K562 (cell line): ENCODE measurements at regions not wholly inside any gene's neighbourhood (a gene's known extent, or its start where the extent isn't known, plus 50 kb on each side); places are given as distances from the start of the nearest gene placed in this dataset.

Experiments used
- ATAC-seq: fragments of 200-7000 bp; cut with Tn5 transposase; 3 replicates; pipeline ENCODE4 v1.9.1; 2020; ENCODE audit warnings: moderate library complexity
- BruUV-seq: library from RNA; stranded (reverse); fragments of 400-500 nt; replicated peaks from 2 replicates; lab custom pipeline; 2021; lab: Mats Ljungman, UMichigan
- CTCF ChIA-PET: fragments of 300-600 bp; formaldehyde crosslinking; extraction: SDS; loops from one replicate; lab custom pipeline; 2021; ENCODE audit warnings: low intra/inter-chr PET ratio; lab: Yijun Ruan, JAX
- POLR2A ChIA-PET: fragments of 300-600, 350-650 bp; sonication (Branson Sonifier 250); formaldehyde crosslinking; extraction: SDS; loops from one replicate; lab custom pipeline; 2021; ENCODE audit warnings: antibody characterized with exemption, inconsistent platforms; lab: Yijun Ruan, JAX
- DNase-seq, 4 experiments: peaks; one replicate each; pipeline versions ENCODE4 v3.0.0 to v3.0.0-alpha.2; 2011 to 2018; ENCODE audit warnings: low spot score in 3 of 4, mixed read lengths in 3 of 4; ENCODE audit errors: extremely low read depth in 1 of 4
- FAIRE-seq: peaks from 2 replicates; lab custom pipeline; 2011; peaks lifted over from hg19 to GRCh38; lab: Jason Lieb, UNC
- H2AFZ ChIP-seq: 2 replicates; pipeline ENCODE4 v1.6.0; 2011; ENCODE audit warnings: low read depth, low read length, control low read depth, inconsistent platforms
- H3K27ac ChIP-seq: fragments of 200-600 bp; 3 replicates; pipeline ENCODE4 v1.8.0; 2011; ENCODE audit warnings: low read depth, mild to moderate bottlenecking, control low read depth, inconsistent platforms, low read length, moderate library complexity, mixed read lengths; ENCODE audit errors: extremely low read depth
- H3K27me3 ChIP-seq, 2 experiments: fragments of 300-600 bp in 1 of 2; 2 replicates in 1 of 2; 3 replicates in 1 of 2; pipeline versions ENCODE4 v1.6.0 to v1.8.0; 2011; ENCODE audit warnings: inconsistent platforms in 2 of 2, low read length in 2 of 2, mild to moderate bottlenecking in 1 of 2, mixed read lengths in 1 of 2, moderate library complexity in 1 of 2; ENCODE audit not compliant: control insufficient read depth in 2 of 2, insufficient read depth in 2 of 2
- H3K36me3 ChIP-seq: fragments of 300-600 bp; 3 replicates; pipeline ENCODE4 v1.8.0; 2011; ENCODE audit warnings: mild to moderate bottlenecking, low read length, inconsistent platforms; ENCODE audit not compliant: control insufficient read depth, insufficient read depth
- H3K4me1 ChIP-seq, 2 experiments: fragments of 200-600 bp in 1 of 2; replicated peaks in 1 of 2; 2 replicates in 1 of 2; 3 replicates in 1 of 2; pipeline versions ENCODE4 v1.5.1 to v1.8.0; 2011; ENCODE audit warnings: inconsistent platforms in 2 of 2, low read length in 2 of 2, mild to moderate bottlenecking in 1 of 2, mixed read lengths in 1 of 2, moderate library complexity in 1 of 2; ENCODE audit not compliant: control insufficient read depth in 2 of 2, insufficient read depth in 2 of 2
- H3K4me2 ChIP-seq: 2 replicates; pipeline ENCODE4 v1.6.1; 2011; ENCODE audit warnings: low read length, control low read depth, inconsistent platforms, mixed read lengths; ENCODE audit not compliant: insufficient read depth
- H3K4me3 ChIP-seq: fragments of 200-600 bp; sonication (generic), shearing (Covaris generic); 2 replicates; pipeline ENCODE4 v1.5.1; 2016; ENCODE audit warnings: control low read depth, inconsistent platforms
- H3K79me2 ChIP-seq: fragments of 200-600 bp; 3 replicates; pipeline ENCODE4 v1.8.0; 2011; ENCODE audit warnings: low read length, inconsistent platforms; ENCODE audit not compliant: control insufficient read depth, insufficient read depth
- H3K9ac ChIP-seq, 2 experiments: 2 replicates each; pipeline versions ENCODE4 v1.6.0 to v1.6.1; 2011; ENCODE audit warnings: low read depth in 2 of 2, low read length in 2 of 2, control low read depth in 1 of 2, inconsistent platforms in 1 of 2, mild to moderate bottlenecking in 1 of 2, mixed read lengths in 1 of 2; ENCODE audit not compliant: insufficient read depth in 1 of 2
- H3K9me1 ChIP-seq: one replicate; pipeline ENCODE4 v1.6.0; 2011; ENCODE audit warnings: inconsistent platforms, mild to moderate bottlenecking, low read length, moderate library complexity; ENCODE audit not compliant: control insufficient read depth, insufficient read depth
- H3K9me3 ChIP-seq: replicated peaks from 2 replicates; pipeline ENCODE4 v1.5.1; 2011; ENCODE audit warnings: low read depth, low read length, inconsistent platforms; ENCODE audit not compliant: control insufficient read depth, insufficient read depth
- H4K20me1 ChIP-seq: replicated peaks from 2 replicates; pipeline ENCODE4 v1.6.1; 2011; ENCODE audit warnings: low read length, inconsistent platforms, mixed read lengths; ENCODE audit not compliant: control insufficient read depth, insufficient read depth
- CCAR2 ChIP-seq: fragments of 200-400 bp; formaldehyde crosslinking; IDR thresholded peaks from 2 replicates; pipeline ENCODE4 v1.6.1; 2017; ENCODE audit warnings: mild to moderate bottlenecking, low read depth, low read length
- CREM ChIP-seq: IDR thresholded peaks from 2 replicates; pipeline ENCODE4 v1.6.1; 2014; ENCODE audit warnings: antibody characterized with exemption, low read depth
- EP300 ChIP-seq: IDR thresholded peaks from 2 replicates; pipeline ENCODE4 v1.6.1; 2012; ENCODE audit warnings: low read length, improper control_type of control experiment
- MYC ChIP-seq, 2 experiments: fragments of 250-450 bp in 1 of 2; sonication (Bioruptor Pico) in 1 of 2; IDR thresholded peaks; 2 replicates each; pipeline versions ENCODE4 v1.5.1 to v1.6.1; 2012 to 2021; ENCODE audit warnings: low read depth in 2 of 2, borderline replicate concordance in 1 of 2, improper control_type of control experiment in 1 of 2, low read length in 1 of 2, mild to moderate bottlenecking in 1 of 2, moderate library complexity in 1 of 2
- NFIC ChIP-seq: fragments of 450-650 bp; IDR thresholded peaks from 2 replicates; pipeline ENCODE4 v1.6.1; 2017; ENCODE audit warnings: mild to moderate bottlenecking, inconsistent platforms
- ZKSCAN1 ChIP-seq: fragments of 150-350 bp; IDR thresholded peaks from 2 replicates; pipeline ENCODE4 v1.6.1; 2016; ENCODE audit warnings: low read depth, low read length
- ZNF174 ChIP-seq: fragments of 250-450 bp; sonication (Bioruptor Pico); IDR thresholded peaks from 2 replicates; pipeline ENCODE4 v1.4.0; 2020; ENCODE audit warnings: mild to moderate bottlenecking
- ZNF212 ChIP-seq: fragments of 450-650 bp; formaldehyde crosslinking; IDR thresholded peaks from 2 replicates; pipeline ENCODE4 v1.4.0; 2020; ENCODE audit warnings: mild to moderate bottlenecking
- WGBS: fragments of 100-300 bp; shearing (Covaris generic); methylation state at CpG from one replicate; pipeline ENCODE4 v1.1.6; 2016; ENCODE audit warnings: low coverage, mixed read lengths; ENCODE audit not compliant: insufficient coverage; ENCODE audit errors: missing lambda C conversion rate; 5-methylcytosine and 5-hydroxymethylcytosine counted together
- in situ Hi-C: fragments of 300-500 bp; cut with MboI; formaldehyde crosslinking; loops from 4 replicates; pipeline ENCODE4 v1.15.0; 2018; ENCODE audit warnings: inconsistent platforms, mixed read lengths
- intact Hi-C: fragments of 100-400 bp; cut with micrococcal nuclease; formaldehyde crosslinking; loops from 2 replicates; pipeline ENCODE4 v1.14.2; 2022
- TF ChIP-seq, protein P1 (sequence below): sonication (generic); formaldehyde crosslinking; IDR thresholded peaks from 2 replicates; pipeline ENCODE4 v1.8.1; 2023; ENCODE audit warnings: mild to moderate bottlenecking, missing genetic modification reagents
- TF ChIP-seq, protein P2 (sequence below): fragments of 250-450 bp; sonication (Bioruptor Pico); IDR thresholded peaks from 2 replicates; pipeline ENCODE4 v1.9.0; 2021; ENCODE audit warnings: mild to moderate bottlenecking, inconsistent platforms

DNA sequence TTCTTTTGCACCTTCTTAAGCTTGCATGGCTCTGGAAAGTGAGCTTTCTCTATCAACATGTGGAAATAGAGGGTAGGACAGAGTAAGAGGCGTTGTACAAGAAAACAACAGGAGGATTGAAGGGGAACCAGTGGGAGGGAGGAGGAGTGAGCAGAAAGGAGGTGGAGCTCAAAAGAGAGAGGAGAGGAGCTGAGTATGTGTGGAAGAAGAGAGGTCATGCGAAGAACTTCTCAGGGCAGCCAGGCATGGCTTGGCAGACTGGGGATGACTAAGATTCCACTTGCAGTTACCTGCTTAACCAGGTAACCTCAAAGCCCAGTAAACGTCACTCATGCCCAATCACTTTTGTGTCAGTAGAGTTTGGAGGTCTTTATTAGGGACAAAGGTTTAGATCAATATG lies 105.1 kb downstream of the BCL2L11 start:
- POLR2A ChIA-PET = no interaction called here
- 84% methylated on average over 3 of the region's 3 CpGs for WGBS
- in situ Hi-C loops (no loop called here), intact Hi-C loops (no loop called here)
- CTCF ChIA-PET = no interaction called here
- TF ChIP-seq CCAR2 = no peak
- H2AFZ ChIP-seq = no peak overlapping the region
- H3K4me1 ChIP-seq = no peaks in the 10 kb centered on the region
- H3K9ac ChIP-seq = no peak overlapping the region
- no peaks in the 10 kb centered on the region for H3K27me3 ChIP-seq
- no peak for FAIRE-seq
- H3K4me2 ChIP-seq = no peak overlapping the region
- no peaks in the 10 kb centered on the region for H3K9me1 ChIP-seq
- BruUV-seq = no TSS peak
- no peak for DNase-seq
- no peaks in the 10 kb centered on the region for H4K20me1 ChIP-seq
- no peaks in the 10 kb centered on the region; the same call in none of the 2 replicates for H3K9me3 ChIP-seq
- no peak overlapping the region for H3K4me3 ChIP-seq
- no peak overlapping the region for H3K27ac ChIP-seq
- peaks cover 4% of the 10 kb centered on the region; the same call in 1 of the 3 replicates for H3K36me3 ChIP-seq
- no peak for ATAC-seq
- no peaks in the 10 kb centered on the region for H3K79me2 ChIP-seq

DNA sequence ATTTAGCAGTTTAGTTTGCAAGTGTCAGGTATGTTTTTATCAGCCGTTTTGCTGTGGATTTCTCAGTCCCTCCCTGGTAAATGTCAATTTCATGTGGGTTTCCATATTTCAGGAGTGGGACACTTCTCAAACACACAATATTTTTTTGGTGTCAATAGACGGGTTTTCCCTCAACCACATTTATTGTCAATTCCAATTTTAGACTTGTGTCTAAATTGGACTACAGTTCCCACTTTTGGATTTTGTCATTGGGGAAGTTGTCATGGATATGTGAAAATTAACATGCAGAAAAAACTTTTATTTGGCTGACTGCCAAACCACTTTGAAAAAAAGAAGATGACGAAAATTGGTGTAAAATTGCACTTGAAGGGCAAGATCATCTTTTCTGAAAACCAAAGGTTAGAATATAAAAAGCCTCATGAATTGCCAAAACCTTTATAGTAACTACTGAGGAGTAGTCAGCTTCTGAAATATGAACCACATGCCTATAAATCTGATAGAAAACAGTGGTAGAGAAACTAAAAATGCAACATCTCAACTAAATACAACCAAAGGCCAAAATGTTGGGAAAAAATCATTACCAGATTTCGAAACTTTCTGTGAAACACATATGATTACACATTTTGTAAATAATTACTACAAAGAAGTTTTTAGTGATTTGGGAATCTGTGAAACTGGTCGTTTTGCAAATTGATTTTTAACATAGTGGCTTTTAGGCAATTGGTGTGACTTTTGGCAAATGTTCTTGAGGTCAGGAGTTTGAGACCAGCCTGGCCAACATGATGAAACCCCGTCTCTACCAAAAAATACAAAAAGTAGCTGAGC lies 106.4 kb downstream of the BCL2L11 start:
- Histone ChIP-seq H3K4me1 (no peaks in the 10 kb centered on the region), H3K9ac (no peak overlapping the region), H3K36me3 (0 out of 3 replicates have a peak, but pooled peaks cover 4% of the 10 kb centered on the region), H3K79me2 (no peaks in the 10 kb centered on the region), H4K20me1 (no peaks in the 10 kb centered on the region), H3K4me3 (no peak overlapping the region), H2AFZ (no peak overlapping the region), H3K9me1 (no peaks in the 10 kb centered on the region), H3K27me3 (no peaks in the 10 kb centered on the region), H3K9me3 (no peaks in the 10 kb centered on the region; the same call in none of the 2 replicates), H3K4me2 (no peak overlapping the region), H3K27ac (no peak overlapping the region)
- ATAC-seq = no peak
- intact Hi-C loops = no loop called here
- DNase-seq = no peak
- POLR2A ChIA-PET = no interaction called here
- BruUV-seq = no TSS peak
- FAIRE-seq = peak; percentile 6
- WGBS = 74% methylated on average over 6 of the region's 6 CpGs
- CTCF ChIA-PET = no interaction called here
- in situ Hi-C loops = no loop called here
- TF ChIP-seq ZNF212 (CRISPR knock-in tag) (no peak), ZKSCAN1 (no peak), ZNF174 (CRISPR knock-in tag) (no peak), CREM (no peak), EP300 (no peak), MYC (IDR thresholded peaks at IDR 0.05; ENCODE audit: low read depth, low read length) (no peak), MYC (CRISPR knock-in tag; IDR thresholded peaks at IDR 0.05; ENCODE audit: borderline replicate concordance, low read depth) (no peak), NFIC (peak; percentile 88)
- TF ChIP-seq, protein P1, sequence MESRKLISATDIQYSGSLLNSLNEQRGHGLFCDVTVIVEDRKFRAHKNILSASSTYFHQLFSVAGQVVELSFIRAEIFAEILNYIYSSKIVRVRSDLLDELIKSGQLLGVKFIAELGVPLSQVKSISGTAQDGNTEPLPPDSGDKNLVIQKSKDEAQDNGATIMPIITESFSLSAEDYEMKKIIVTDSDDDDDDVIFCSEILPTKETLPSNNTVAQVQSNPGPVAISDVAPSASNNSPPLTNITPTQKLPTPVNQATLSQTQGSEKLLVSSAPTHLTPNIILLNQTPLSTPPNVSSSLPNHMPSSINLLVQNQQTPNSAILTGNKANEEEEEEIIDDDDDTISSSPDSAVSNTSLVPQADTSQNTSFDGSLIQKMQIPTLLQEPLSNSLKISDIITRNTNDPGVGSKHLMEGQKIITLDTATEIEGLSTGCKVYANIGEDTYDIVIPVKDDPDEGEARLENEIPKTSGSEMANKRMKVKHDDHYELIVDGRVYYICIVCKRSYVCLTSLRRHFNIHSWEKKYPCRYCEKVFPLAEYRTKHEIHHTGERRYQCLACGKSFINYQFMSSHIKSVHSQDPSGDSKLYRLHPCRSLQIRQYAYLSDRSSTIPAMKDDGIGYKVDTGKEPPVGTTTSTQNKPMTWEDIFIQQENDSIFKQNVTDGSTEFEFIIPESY = no peak
- TF ChIP-seq, protein P2, sequence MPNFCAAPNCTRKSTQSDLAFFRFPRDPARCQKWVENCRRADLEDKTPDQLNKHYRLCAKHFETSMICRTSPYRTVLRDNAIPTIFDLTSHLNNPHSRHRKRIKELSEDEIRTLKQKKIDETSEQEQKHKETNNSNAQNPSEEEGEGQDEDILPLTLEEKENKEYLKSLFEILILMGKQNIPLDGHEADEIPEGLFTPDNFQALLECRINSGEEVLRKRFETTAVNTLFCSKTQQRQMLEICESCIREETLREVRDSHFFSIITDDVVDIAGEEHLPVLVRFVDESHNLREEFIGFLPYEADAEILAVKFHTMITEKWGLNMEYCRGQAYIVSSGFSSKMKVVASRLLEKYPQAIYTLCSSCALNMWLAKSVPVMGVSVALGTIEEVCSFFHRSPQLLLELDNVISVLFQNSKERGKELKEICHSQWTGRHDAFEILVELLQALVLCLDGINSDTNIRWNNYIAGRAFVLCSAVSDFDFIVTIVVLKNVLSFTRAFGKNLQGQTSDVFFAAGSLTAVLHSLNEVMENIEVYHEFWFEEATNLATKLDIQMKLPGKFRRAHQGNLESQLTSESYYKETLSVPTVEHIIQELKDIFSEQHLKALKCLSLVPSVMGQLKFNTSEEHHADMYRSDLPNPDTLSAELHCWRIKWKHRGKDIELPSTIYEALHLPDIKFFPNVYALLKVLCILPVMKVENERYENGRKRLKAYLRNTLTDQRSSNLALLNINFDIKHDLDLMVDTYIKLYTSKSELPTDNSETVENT (CRISPR knock-in tag) = no peak
